ENCODE measurements at regions not wholly inside any gene's neighbourhood (a gene's known extent, or its start where the extent isn't known, plus 50 kb on each side); places are given as distances from the start of the nearest gene placed in this dataset.

GRCh38 chr18:72119082-72119481 lies 425.1 kb downstream of the CBLN2 start:
- Histone ChIP-seq H3K27me3 (no peaks in the 10 kb centered on the region), H3K27ac (no peak overlapping the region), H3K4me1 (no peaks in the 10 kb centered on the region), H3K9me3 (no peaks in the 10 kb centered on the region), H3K4me3 (no peak overlapping the region), H3K36me3 (no peaks in the 10 kb centered on the region)
- no peak for DNase-seq (ENCODE audit: extremely low spot score in 2 of 2)
- intact Hi-C loops (cut with DNase I), result no loop called here
- TF ChIP-seq CTCF (IDR thresholded peaks at IDR 0.05), result no peak
- TF ChIP-seq POLR2AphosphoS5 (IDR thresholded peaks at IDR 0.05; ENCODE audit: insufficient read depth in 1 of 2, low read depth in 1 of 2), result no peak
- TF ChIP-seq POLR2A (IDR thresholded peaks at IDR 0.05), result no peak

DNA sequence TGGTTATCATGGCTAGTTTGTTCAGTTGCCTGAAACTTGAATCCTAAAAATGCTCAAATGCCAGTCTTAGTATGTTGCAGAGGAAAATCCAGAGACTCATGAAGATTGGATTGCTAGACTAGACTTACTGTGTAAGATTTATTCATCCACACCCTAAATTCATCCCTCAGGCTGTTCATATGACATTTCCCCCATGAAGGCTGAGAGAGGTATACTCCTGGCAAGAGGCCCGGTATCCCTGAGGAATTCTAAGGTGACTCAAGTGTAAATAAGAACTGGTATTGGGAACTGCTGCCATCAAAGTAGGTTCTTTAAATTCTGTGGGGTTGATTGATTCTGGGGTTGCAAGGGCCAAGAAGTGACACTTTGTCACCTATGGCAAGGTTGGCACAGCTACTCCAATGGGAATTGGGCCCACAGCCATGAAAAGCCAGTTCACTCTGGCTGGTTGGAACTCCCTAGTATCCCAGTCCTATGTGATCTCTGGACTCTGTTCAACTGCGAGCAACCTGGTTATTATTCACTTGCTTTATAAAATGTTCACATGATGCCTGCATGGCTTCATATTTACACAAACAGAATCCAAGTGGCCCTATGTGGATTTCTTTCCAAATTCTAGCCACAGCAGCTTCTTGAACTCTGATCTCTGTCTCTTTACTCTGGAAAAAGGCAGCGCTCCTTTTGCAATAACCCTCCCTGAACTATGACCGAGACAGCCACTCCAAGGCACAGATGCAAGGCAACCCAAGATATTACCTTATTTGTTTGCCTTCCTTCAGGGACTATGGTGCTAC lies 429.1 kb downstream of the CBLN2 start:
- TF ChIP-seq CTCF (IDR thresholded peaks at IDR 0.05) (no peak), POLR2AphosphoS5 (IDR thresholded peaks at IDR 0.05; ENCODE audit: insufficient read depth in 1 of 2, low read depth in 1 of 2) (no peak), POLR2A (IDR thresholded peaks at IDR 0.05) (no peak)
- Histone ChIP-seq H3K36me3 (no peaks in the 10 kb centered on the region), H3K4me1 (no peaks in the 10 kb centered on the region), H3K27ac (no peak overlapping the region), H3K27me3 (no peaks in the 10 kb centered on the region), H3K4me3 (no peak overlapping the region), H3K9me3 (no peaks in the 10 kb centered on the region)
- DNase-seq (ENCODE audit: extremely low spot score in 2 of 2), result no peak
- intact Hi-C loops (cut with DNase I), result no loop called here

- Histone ChIP-seq H3K27me3 (no peaks in the 10 kb centered on the region), H3K4me1 (no peaks in the 10 kb centered on the region), H3K36me3 (no peaks in the 10 kb centered on the region), H3K9me3 (no peaks in the 10 kb centered on the region), H3K27ac (no peak overlapping the region), H3K4me3 (no peak overlapping the region)
- intact Hi-C loops (cut with DNase I), result no loop called here
- DNase-seq (ENCODE audit: extremely low spot score in 2 of 2), result no peak
- TF ChIP-seq POLR2AphosphoS5 (IDR thresholded peaks at IDR 0.05; ENCODE audit: insufficient read depth in 1 of 2, low read depth in 1 of 2) (no peak), POLR2A (IDR thresholded peaks at IDR 0.05) (no peak), CTCF (IDR thresholded peaks at IDR 0.05) (no peak)
Measured at GRCh38 chr18:72107647-72108383, 436.3 kb downstream of the CBLN2 start.

- Histone ChIP-seq H3K9me3 (no peaks in the 10 kb centered on the region), H3K27ac (no peak overlapping the region)
- intact Hi-C loops (cut with DNase I), result no loop called here
Measured at GRCh38 chr18:72104851-72105250, 439.3 kb downstream of the CBLN2 start.

More at GRCh38 chr18:72104851-72105250, 439.3 kb downstream of the CBLN2 start:
- no peak overlapping the region for H3K4me3 ChIP-seq
- H3K36me3 ChIP-seq, result no peaks in the 10 kb centered on the region
- DNase-seq (ENCODE audit: extremely low spot score in 2 of 2), result no peak
- H3K27me3 ChIP-seq, result no peaks in the 10 kb centered on the region
- no peaks in the 10 kb centered on the region for H3K4me1 ChIP-seq
- TF ChIP-seq CTCF (IDR thresholded peaks at IDR 0.05) (no peak), POLR2AphosphoS5 (IDR thresholded peaks at IDR 0.05; ENCODE audit: insufficient read depth in 1 of 2, low read depth in 1 of 2) (no peak), POLR2A (IDR thresholded peaks at IDR 0.05) (no peak)
